Breast epithelium (tissue), 3 donors: ENCODE measurements at regions not wholly inside any gene's neighbourhood (a gene's known extent, or its start where the extent isn't known, plus 50 kb on each side); places are given as distances from the start of the nearest gene placed in this dataset.

Experiments
- CTCF ChIP-seq, 3 donors: fragments of 450-650 bp; IDR thresholded peaks; one replicate each; pipeline ENCODE4 v1.5.1; 2016 to 2017; ENCODE audit warnings: antibody characterized with exemption in 3 of 3, mild to moderate bottlenecking in 3 of 3, moderate library complexity in 3 of 3
- POLR2A ChIP-seq: fragments of 450-650 bp; IDR thresholded peaks from one replicate; pipeline ENCODE4 v1.6.1; 2016; ENCODE audit warnings: antibody characterized with exemption, mild to moderate bottlenecking, moderate library complexity
- POLR2AphosphoS5 ChIP-seq, 3 donors: sonication (generic); formaldehyde crosslinking; IDR thresholded peaks; one replicate each; pipeline ENCODE4 v1.6.1; 2017; ENCODE audit warnings: antibody characterized with exemption in 3 of 3

- TF ChIP-seq POLR2A (no peak), CTCF (IDR thresholded peaks at IDR 0.05) (no peak), POLR2AphosphoS5 (IDR thresholded peaks at IDR 0.05) (no peak)
These were observed 92.3 kb upstream of the IVNS1ABP start for GRCh38 chr1:185409345-185409744.
